H1 (cell line): ENCODE measurements at regions not wholly inside any gene's neighbourhood (a gene's known extent, or its start where the extent isn't known, plus 50 kb on each side); places are given as distances from the start of the nearest gene placed in this dataset.

Source experiments
- ASH2L ChIP-seq: fragments of 200-600, 300-600 bp; sonication (generic); IDR thresholded peaks from one replicate; pipeline ENCODE4 v1.7.1; 2017; ENCODE audit warnings: low read length
- CBX8 ChIP-seq: fragments of 300-800, 300-1000 bp; sonication (generic); IDR thresholded peaks from 2 replicates; pipeline ENCODE4 v1.7.1; 2016; ENCODE audit warnings: low read depth, low read length, borderline replicate concordance
- CEBPB ChIP-seq: IDR thresholded peaks from 2 replicates; pipeline ENCODE4 v1.6.1; 2012; ENCODE audit warnings: low read depth, low read length
- EGR1 ChIP-seq: IDR thresholded peaks from 2 replicates; pipeline ENCODE4 v1.6.1; 2011; ENCODE audit warnings: low read depth, low read length, borderline replicate concordance
- JUND ChIP-seq: IDR thresholded peaks from 2 replicates; pipeline ENCODE4 v1.6.1; 2011; ENCODE audit warnings: mild to moderate bottlenecking, improper control_type of control experiment, low read length
- KDM1A ChIP-seq: fragments of 200-600, 300-600 bp; sonication (generic); IDR thresholded peaks from 2 replicates; pipeline ENCODE4 v1.7.1; 2016; ENCODE audit warnings: mild to moderate bottlenecking, low read length, borderline replicate concordance
- POLR2A ChIP-seq, 2 experiments: IDR thresholded peaks; 1 replicate in 1 of 2; 2 replicates in 1 of 2; pipeline ENCODE4 v1.6.1; 2011; ENCODE audit warnings: low read depth in 2 of 2, low read length in 2 of 2, mild to moderate bottlenecking in 2 of 2; ENCODE audit errors: control extremely low read depth in 1 of 2
- POLR2AphosphoS5 ChIP-seq: IDR thresholded peaks from 2 replicates; pipeline ENCODE4 v1.6.1; 2011; ENCODE audit warnings: low read depth, low read length
- RBBP5 ChIP-seq: IDR thresholded peaks from 2 replicates; pipeline ENCODE4 v1.7.1; 2012; ENCODE audit warnings: low read depth, mild to moderate bottlenecking, inconsistent platforms, low read length, moderate library complexity, borderline replicate concordance
- RNF2 ChIP-seq: fragments of 200-900, 300-1000 bp; sonication (generic); IDR thresholded peaks from 2 replicates; pipeline ENCODE4 v1.7.1; 2016; ENCODE audit warnings: borderline replicate concordance, low read depth, mild to moderate bottlenecking, antibody characterized with exemption, low read length; ENCODE audit not compliant: poor library complexity, severe bottlenecking; ENCODE audit errors: missing control alignments
- RXRA ChIP-seq: IDR thresholded peaks from 2 replicates; pipeline ENCODE4 v1.6.1; 2011; ENCODE audit warnings: low read depth, mild to moderate bottlenecking, low read length, moderate library complexity; ENCODE audit not compliant: insufficient read depth
- SP2 ChIP-seq: IDR thresholded peaks from 2 replicates; pipeline ENCODE4 v1.6.1; 2012; ENCODE audit warnings: mild to moderate bottlenecking, low read length, inconsistent platforms
- YY1 ChIP-seq: IDR thresholded peaks from 2 replicates; pipeline ENCODE4 v1.6.1; 2011; ENCODE audit warnings: low read depth, mild to moderate bottlenecking, low read length
- TF ChIP-seq, protein P1 (sequence below), 3 experiments: IDR thresholded peaks; 1 replicate in 2 of 3; 2 replicates in 1 of 3; pipeline versions ENCODE4 v1.5.1 to v1.6.1; 2011; ENCODE audit warnings: low read length in 3 of 3, mild to moderate bottlenecking in 3 of 3, inconsistent platforms in 2 of 3, low read depth in 1 of 3, moderate library complexity in 1 of 3; ENCODE audit not compliant: insufficient read depth in 1 of 3; ENCODE audit errors: control extremely low read depth in 1 of 3

DNA sequence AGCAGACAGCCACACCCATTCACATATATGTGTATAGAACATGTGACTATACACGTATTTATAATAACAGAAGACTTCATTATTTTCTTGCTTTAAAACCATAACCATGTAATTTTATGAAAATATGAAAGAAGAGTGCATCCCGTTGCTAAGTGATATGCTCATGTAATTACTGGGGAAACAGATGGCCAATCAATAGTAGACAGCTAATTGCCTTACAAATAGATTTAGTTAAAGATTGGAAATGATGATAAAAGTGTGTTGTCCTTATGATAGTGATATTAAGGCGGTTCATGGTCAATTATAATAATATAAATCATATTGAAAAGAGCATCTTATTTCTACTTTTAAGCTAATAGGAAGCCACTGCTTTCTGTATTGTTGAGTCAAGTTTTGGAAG is 95.9 kb downstream of the RFC3 start:
- no peak for TF ChIP-seq RXRA
- TF ChIP-seq EGR1: no peak
- TF ChIP-seq YY1: no peak
- TF ChIP-seq JUND: no peak
- TF ChIP-seq POLR2A (IDR thresholded peaks at IDR 0.05; ENCODE audit: control extremely low read depth in 1 of 2, low read depth in 2 of 2, low read length in 2 of 2): no peak
- no peak for TF ChIP-seq POLR2AphosphoS5
- TF ChIP-seq, protein P1, sequence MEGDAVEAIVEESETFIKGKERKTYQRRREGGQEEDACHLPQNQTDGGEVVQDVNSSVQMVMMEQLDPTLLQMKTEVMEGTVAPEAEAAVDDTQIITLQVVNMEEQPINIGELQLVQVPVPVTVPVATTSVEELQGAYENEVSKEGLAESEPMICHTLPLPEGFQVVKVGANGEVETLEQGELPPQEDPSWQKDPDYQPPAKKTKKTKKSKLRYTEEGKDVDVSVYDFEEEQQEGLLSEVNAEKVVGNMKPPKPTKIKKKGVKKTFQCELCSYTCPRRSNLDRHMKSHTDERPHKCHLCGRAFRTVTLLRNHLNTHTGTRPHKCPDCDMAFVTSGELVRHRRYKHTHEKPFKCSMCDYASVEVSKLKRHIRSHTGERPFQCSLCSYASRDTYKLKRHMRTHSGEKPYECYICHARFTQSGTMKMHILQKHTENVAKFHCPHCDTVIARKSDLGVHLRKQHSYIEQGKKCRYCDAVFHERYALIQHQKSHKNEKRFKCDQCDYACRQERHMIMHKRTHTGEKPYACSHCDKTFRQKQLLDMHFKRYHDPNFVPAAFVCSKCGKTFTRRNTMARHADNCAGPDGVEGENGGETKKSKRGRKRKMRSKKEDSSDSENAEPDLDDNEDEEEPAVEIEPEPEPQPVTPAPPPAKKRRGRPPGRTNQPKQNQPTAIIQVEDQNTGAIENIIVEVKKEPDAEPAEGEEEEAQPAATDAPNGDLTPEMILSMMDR (IDR thresholded peaks at IDR 0.05; ENCODE audit: control extremely low read depth in 1 of 3, insufficient read depth in 1 of 3, low read depth in 1 of 3, low read length in 3 of 3): no peak
- TF ChIP-seq KDM1A: no peak
- no peak for TF ChIP-seq ASH2L
- no peak for TF ChIP-seq SP2
- no peak for TF ChIP-seq CBX8
- no peak for TF ChIP-seq RBBP5
- TF ChIP-seq RNF2: no peak
- no peak for TF ChIP-seq CEBPB
